ENCODE measurements at regions not wholly inside any gene's neighbourhood (a gene's known extent, or its start where the extent isn't known, plus 50 kb on each side); places are given as distances from the start of the nearest gene placed in this dataset.

GRCh38 chr14:98982986-98983385 is 289.0 kb downstream of the BCL11B start (continued):
- TF ChIP-seq AEBP2 (tag by site-specific recombination; IDR thresholded peaks at IDR 0.05; ENCODE audit: borderline replicate concordance) (no peak), ZNF146 (tag by site-specific recombination; IDR thresholded peaks at IDR 0.05) (no peak)

GRCh38 chr14:98984027-98984718 is 287.8 kb downstream of the BCL11B start:
- ChIA-PET CTCF (no interaction called here), POLR2A (no interaction called here)
- Histone ChIP-seq H3K36me3 (ENCODE audit: control insufficient read depth in 2 of 2, insufficient read depth in 1 of 2, low read length in 2 of 2) (no peaks in the 10 kb centered on the region), H3K9me3 (ENCODE audit: control insufficient read depth, insufficient read depth, low read depth, low read length) (no peaks in the 10 kb centered on the region), H3K4me1 (ENCODE audit: control insufficient read depth, insufficient read depth, low read length) (no peaks in the 10 kb centered on the region), H3K27ac (ENCODE audit: extremely low read depth, low read depth, low read length) (no peak overlapping the region), H3K4me3 (ENCODE audit: low read depth, low read length) (no peak overlapping the region)
- TF ChIP-seq ZNF132 (tag by site-specific recombination; IDR thresholded peaks at IDR 0.05; ENCODE audit: borderline replicate concordance) (no peak), ZNF654 (tag by site-specific recombination; IDR thresholded peaks at IDR 0.05; ENCODE audit: low read depth) (no peak), ZFHX2 (tag by site-specific recombination; conservative IDR thresholded peaks at IDR 0.05) (no peak), KLF10 (tag by site-specific recombination; IDR thresholded peaks at IDR 0.05) (no peak), BCL6B (tag by site-specific recombination; IDR thresholded peaks at IDR 0.05) (no peak), ZBTB1 (tag by site-specific recombination; IDR thresholded peaks at IDR 0.05) (no peak), ZNF324 (tag by site-specific recombination; IDR thresholded peaks at IDR 0.05) (no peak)

GRCh38 chr14:98984719-98985041 is 287.3 kb downstream of the BCL11B start:
- Histone ChIP-seq H3K9me3 (ENCODE audit: control insufficient read depth, insufficient read depth, low read depth, low read length) (no peaks in the 10 kb centered on the region), H3K36me3 (ENCODE audit: control insufficient read depth in 2 of 2, insufficient read depth in 1 of 2, low read length in 2 of 2) (no peaks in the 10 kb centered on the region), H3K27ac (ENCODE audit: extremely low read depth, low read depth, low read length) (no peak overlapping the region), H3K4me3 (ENCODE audit: low read depth, low read length) (no peak overlapping the region), H3K4me1 (ENCODE audit: control insufficient read depth, insufficient read depth, low read length) (no peaks in the 10 kb centered on the region)
- POLR2A ChIA-PET: no interaction called here
- CTCF ChIA-PET: no interaction called here
- TF ChIP-seq ZNF341 (tag by site-specific recombination; IDR thresholded peaks at IDR 0.05; ENCODE audit: low read depth): no peak
- TF ChIP-seq SCRT2 (tag by site-specific recombination; IDR thresholded peaks at IDR 0.05): no peak
- no peak for TF ChIP-seq MZF1 (tag by site-specific recombination; IDR thresholded peaks at IDR 0.05; ENCODE audit: borderline replicate concordance)
- TF ChIP-seq ZNF324 (tag by site-specific recombination; IDR thresholded peaks at IDR 0.05): no peak
- no peak for TF ChIP-seq ZNF558 (tag by site-specific recombination; IDR thresholded peaks at IDR 0.05)
- TF ChIP-seq ZNF548 (tag by site-specific recombination; IDR thresholded peaks at IDR 0.05): no peak
- no peak for TF ChIP-seq ZNF121 (tag by site-specific recombination; IDR thresholded peaks at IDR 0.05)
- TF ChIP-seq BCL11B (tag by site-specific recombination; IDR thresholded peaks at IDR 0.05; ENCODE audit: low read depth): no peak
- no peak for TF ChIP-seq GLI4 (tag by site-specific recombination; IDR thresholded peaks at IDR 0.05)
- no peak for TF ChIP-seq HOXC10 (CRISPR knock-in tag; IDR thresholded peaks at IDR 0.05)
- no peak for TF ChIP-seq TCF7L2 (IDR thresholded peaks at IDR 0.05; ENCODE audit: borderline replicate concordance, low read depth, low read length)

GRCh38 chr14:98993818-98994217 is 278.2 kb downstream of the BCL11B start:
- Histone ChIP-seq H3K27ac (ENCODE audit: extremely low read depth, low read depth, low read length) (no peak overlapping the region), H3K4me3 (ENCODE audit: low read depth, low read length) (no peak overlapping the region), H3K9me3 (ENCODE audit: control insufficient read depth, insufficient read depth, low read depth, low read length) (no peaks in the 10 kb centered on the region), H3K36me3 (ENCODE audit: control insufficient read depth in 2 of 2, insufficient read depth in 1 of 2, low read length in 2 of 2) (no peaks in the 10 kb centered on the region), H3K4me1 (ENCODE audit: control insufficient read depth, insufficient read depth, low read length) (no peaks in the 10 kb centered on the region)
- ChIA-PET POLR2A (no interaction called here), CTCF (no interaction called here)
- TF ChIP-seq ZBTB8A (tag by site-specific recombination; IDR thresholded peaks at IDR 0.05) (no peak), ZNF175 (tag by site-specific recombination; IDR thresholded peaks at IDR 0.05) (no peak), KLF10 (tag by site-specific recombination; IDR thresholded peaks at IDR 0.05) (no peak), ZBTB10 (tag by site-specific recombination; IDR thresholded peaks at IDR 0.05) (no peak), ZBTB11 (tag by site-specific recombination; conservative IDR thresholded peaks at IDR 0.05; ENCODE audit: low read depth) (no peak)
